HUES6 (cell line): ENCODE measurements at regions not wholly inside any gene's neighbourhood (a gene's known extent, or its start where the extent isn't known, plus 50 kb on each side); places are given as distances from the start of the nearest gene placed in this dataset.

Source experiments
- H3K27ac ChIP-seq: 2 replicates; pipeline ENCODE4 v1.7.0; 2013; ENCODE audit warnings: low read depth, mild to moderate bottlenecking, low read length, inconsistent platforms
- H3K27me3 ChIP-seq: 2 replicates; pipeline ENCODE4 v1.6.1; 2013; ENCODE audit warnings: low read length; ENCODE audit not compliant: control insufficient read depth, insufficient read depth
- H3K36me3 ChIP-seq: 2 replicates; pipeline ENCODE4 v1.6.1; 2013; ENCODE audit warnings: low read length; ENCODE audit not compliant: control insufficient read depth, insufficient read depth
- H3K4me1 ChIP-seq: 2 replicates; pipeline ENCODE4 v1.6.1; 2013; ENCODE audit warnings: low read length; ENCODE audit not compliant: control insufficient read depth, insufficient read depth
- H3K4me3 ChIP-seq: 2 replicates; pipeline ENCODE4 v1.5.1; 2013; ENCODE audit warnings: low read depth, low read length
- H3K9ac ChIP-seq: one replicate; pipeline ENCODE4 v1.6.1; 2013; ENCODE audit warnings: mild to moderate bottlenecking, low read length
- H3K9me3 ChIP-seq: 2 replicates; pipeline ENCODE4 v1.6.1; 2013; ENCODE audit warnings: low read depth, low read length; ENCODE audit not compliant: control insufficient read depth, insufficient read depth

- 0 out of 2 replicates have a peak, but pooled peaks cover 3% of the 10 kb centered on the region for H3K9me3 ChIP-seq
- no peak overlapping the region for H3K9ac ChIP-seq
- H3K4me3 ChIP-seq, result no peak overlapping the region
- H3K27me3 ChIP-seq, result peaks cover 7% of the 10 kb centered on the region; the same call in 1 of the 2 replicates
- no peak overlapping the region for H3K27ac ChIP-seq
- no peaks in the 10 kb centered on the region for H3K36me3 ChIP-seq
- peaks cover 6% of the 10 kb centered on the region for H3K4me1 ChIP-seq
These were observed 90.1 kb downstream of the ANKRD60 start for GRCh38 chr20:58138395-58138794.

GRCh38 chr20:58137651-58138265 lies 90.7 kb downstream of the ANKRD60 start:
- H3K4me1 ChIP-seq, result peaks cover 6% of the 10 kb centered on the region
- peaks cover 7% of the 10 kb centered on the region; the same call in 1 of the 2 replicates for H3K27me3 ChIP-seq
- no peak overlapping the region for H3K9ac ChIP-seq
- H3K4me3 ChIP-seq, result no peak overlapping the region
- H3K9me3 ChIP-seq, result 0 out of 2 replicates have a peak, but pooled peaks cover 3% of the 10 kb centered on the region
- no peak overlapping the region for H3K27ac ChIP-seq
- H3K36me3 ChIP-seq, result no peaks in the 10 kb centered on the region

- H3K4me3 ChIP-seq, result no peak overlapping the region
- H3K9ac ChIP-seq, result no peak overlapping the region
- no peaks in the 10 kb centered on the region for H3K36me3 ChIP-seq
- peaks cover 6% of the 10 kb centered on the region for H3K4me1 ChIP-seq
- no peak overlapping the region for H3K27ac ChIP-seq
- peaks cover 7% of the 10 kb centered on the region; the same call in 1 of the 2 replicates for H3K27me3 ChIP-seq
- 0 out of 2 replicates have a peak, but pooled peaks cover 3% of the 10 kb centered on the region for H3K9me3 ChIP-seq
These were observed 91.2 kb downstream of the ANKRD60 start for GRCh38 chr20:58137236-58137635.

GRCh38 chr20:58136149-58136484 lies 92.3 kb downstream of the ANKRD60 start:
- H3K4me3 ChIP-seq, result no peak overlapping the region

GRCh38 chr20:58135441-58136148 lies 92.9 kb downstream of the ANKRD60 start:
- H3K27ac ChIP-seq, result no peak overlapping the region
- peaks cover 7% of the 10 kb centered on the region; the same call in 1 of the 2 replicates for H3K27me3 ChIP-seq
- 0 out of 2 replicates have a peak, but pooled peaks cover 3% of the 10 kb centered on the region for H3K9me3 ChIP-seq
- H3K4me3 ChIP-seq, result no peak overlapping the region
- peaks cover 19% of the 10 kb centered on the region for H3K4me1 ChIP-seq
- no peaks in the 10 kb centered on the region for H3K36me3 ChIP-seq
- H3K9ac ChIP-seq, result no peak overlapping the region

More at GRCh38 chr20:58136149-58136484, 92.3 kb downstream of the ANKRD60 start:
- H3K9ac ChIP-seq, result no peak overlapping the region
- no peak overlapping the region for H3K27ac ChIP-seq
- peaks cover 7% of the 10 kb centered on the region; the same call in 1 of the 2 replicates for H3K27me3 ChIP-seq
- 0 out of 2 replicates have a peak, but pooled peaks cover 3% of the 10 kb centered on the region for H3K9me3 ChIP-seq
- H3K36me3 ChIP-seq, result no peaks in the 10 kb centered on the region
- H3K4me1 ChIP-seq, result peaks cover 16% of the 10 kb centered on the region

- H3K27ac ChIP-seq, result no peak overlapping the region
- no peak overlapping the region for H3K4me3 ChIP-seq
- no peaks in the 10 kb centered on the region for H3K36me3 ChIP-seq
- peaks cover 7% of the 10 kb centered on the region; the same call in 1 of the 2 replicates for H3K27me3 ChIP-seq
- no peak overlapping the region for H3K9ac ChIP-seq
- H3K4me1 ChIP-seq, result peaks cover 24% of the 10 kb centered on the region
- no peaks in the 10 kb centered on the region for H3K9me3 ChIP-seq
These were observed 95.2 kb downstream of the ANKRD60 start for GRCh38 chr20:58133020-58133808.

GRCh38 chr20:58131551-58132142 lies 96.8 kb downstream of the ANKRD60 start:
- Histone ChIP-seq H3K4me1 (peaks cover 24% of the 10 kb centered on the region), H3K36me3 (no peaks in the 10 kb centered on the region), H3K27ac (no peak overlapping the region), H3K9ac (no peak overlapping the region), H3K27me3 (peaks cover 6% of the 10 kb centered on the region; the same call in 1 of the 2 replicates), H3K4me3 (no peak overlapping the region), H3K9me3 (no peaks in the 10 kb centered on the region)

- peaks cover 6% of the 10 kb centered on the region; the same call in 1 of the 2 replicates for H3K27me3 ChIP-seq
- H3K9me3 ChIP-seq, result no peaks in the 10 kb centered on the region
- H3K9ac ChIP-seq, result no peak overlapping the region
- no peak overlapping the region for H3K4me3 ChIP-seq
- H3K27ac ChIP-seq, result no peak overlapping the region
- peaks cover 24% of the 10 kb centered on the region for H3K4me1 ChIP-seq
- H3K36me3 ChIP-seq, result no peaks in the 10 kb centered on the region
These were observed 97.3 kb downstream of the ANKRD60 start for GRCh38 chr20:58131151-58131550.

GRCh38 chr20:58130581-58130980 lies 97.9 kb downstream of the ANKRD60 start:
- Histone ChIP-seq H3K27ac (no peak overlapping the region), H3K4me1 (peaks cover 21% of the 10 kb centered on the region), H3K36me3 (no peaks in the 10 kb centered on the region), H3K4me3 (no peak overlapping the region), H3K27me3 (peaks cover 3% of the 10 kb centered on the region; the same call in 1 of the 2 replicates), H3K9ac (no peak overlapping the region), H3K9me3 (no peaks in the 10 kb centered on the region)

- H3K9me3 ChIP-seq, result no peaks in the 10 kb centered on the region
- H3K36me3 ChIP-seq, result no peaks in the 10 kb centered on the region
- no peaks in the 10 kb centered on the region for H3K27me3 ChIP-seq
- no peak overlapping the region for H3K27ac ChIP-seq
- no peak overlapping the region for H3K4me3 ChIP-seq
- peaks cover 17% of the 10 kb centered on the region for H3K4me1 ChIP-seq
- no peak overlapping the region for H3K9ac ChIP-seq
These were observed 98.3 kb downstream of the ANKRD60 start for GRCh38 chr20:58130156-58130555.
